ENCODE measurements at regions not wholly inside any gene's neighbourhood (a gene's known extent, or its start where the extent isn't known, plus 50 kb on each side); places are given as distances from the start of the nearest gene placed in this dataset.

GRCh38 chr6:81643156-81643555 lies 109.3 kb downstream of the TENT5A start:
- no peak overlapping the region for H3K4me3 ChIP-seq
- DNase-seq (ENCODE audit: low spot score), result no peak
- H3K27ac ChIP-seq, result no peak overlapping the region
- no peak for TF ChIP-seq CTCF (IDR thresholded peaks at IDR 0.05)

- Histone ChIP-seq H3K27ac (no peak overlapping the region), H3K4me3 (no peak overlapping the region)
- no peak for TF ChIP-seq CTCF (IDR thresholded peaks at IDR 0.05)
- DNase-seq (ENCODE audit: low spot score), result no peak
Measured at GRCh38 chr6:81640891-81641290, 111.6 kb downstream of the TENT5A start.

- Histone ChIP-seq H3K27ac (no peak overlapping the region), H3K4me3 (no peak overlapping the region)
- no peak for TF ChIP-seq CTCF (IDR thresholded peaks at IDR 0.05)
- DNase-seq (ENCODE audit: low spot score), result no peak
Measured at GRCh38 chr6:81640126-81640525, 112.4 kb downstream of the TENT5A start.

- no peak for TF ChIP-seq CTCF (IDR thresholded peaks at IDR 0.05)
- Histone ChIP-seq H3K4me3 (no peak overlapping the region), H3K27ac (no peak overlapping the region)
- no peak for DNase-seq (ENCODE audit: low spot score)
Measured at GRCh38 chr6:81638366-81638765, 114.1 kb downstream of the TENT5A start.

GRCh38 chr6:81636930-81637568 lies 115.4 kb downstream of the TENT5A start:
- no peak for DNase-seq (ENCODE audit: low spot score)
- Histone ChIP-seq H3K4me3 (no peak overlapping the region), H3K27ac (no peak overlapping the region)
- no peak for TF ChIP-seq CTCF (IDR thresholded peaks at IDR 0.05)

- Histone ChIP-seq H3K27ac (no peak overlapping the region), H3K4me3 (no peak overlapping the region)
- TF ChIP-seq CTCF (IDR thresholded peaks at IDR 0.05), result no peak
- no peak for DNase-seq (ENCODE audit: low spot score)
Measured at GRCh38 chr6:81634155-81634880, 118.2 kb downstream of the TENT5A start.

- Histone ChIP-seq H3K27ac (no peak overlapping the region), H3K4me3 (no peak overlapping the region)
- TF ChIP-seq CTCF (IDR thresholded peaks at IDR 0.05), result no peak
- no peak for DNase-seq (ENCODE audit: low spot score)
Measured at GRCh38 chr6:81633391-81633790, 119.1 kb downstream of the TENT5A start.
